DND-41 (cell line): ENCODE measurements at regions not wholly inside any gene's neighbourhood (a gene's known extent, or its start where the extent isn't known, plus 50 kb on each side); places are given as distances from the start of the nearest gene placed in this dataset.

Source experiments
- ATAC-seq: fragments of 200-7000 bp; cut with Tn5 transposase; 3 replicates; pipeline ENCODE4 v1.9.1; 2021; ENCODE audit warnings: low read depth; ENCODE audit not compliant: insufficient read depth
- DNase-seq: peaks from one replicate; pipeline ENCODE4 v3.0.0-alpha.2; 2020
- H2AFZ ChIP-seq: 2 replicates; pipeline ENCODE4 v1.6.0; 2012; ENCODE audit warnings: low read depth, low read length
- H3K27ac ChIP-seq: 2 replicates; pipeline ENCODE4 v1.5.1; 2012; ENCODE audit warnings: low read length, inconsistent platforms
- H3K27me3 ChIP-seq: fragments of 200-600 bp; sonication (generic); 2 replicates; pipeline ENCODE4 v1.6.0; 2012; ENCODE audit warnings: low read length, mild to moderate bottlenecking, inconsistent platforms; ENCODE audit not compliant: insufficient read depth, poor library complexity
- H3K36me3 ChIP-seq: 2 replicates; pipeline ENCODE4 v1.5.1; 2012; ENCODE audit warnings: low read length, inconsistent platforms; ENCODE audit not compliant: insufficient read depth
- H3K4me1 ChIP-seq: 2 replicates; pipeline ENCODE4 v1.5.1; 2012; ENCODE audit warnings: mild to moderate bottlenecking, low read length; ENCODE audit not compliant: insufficient read depth
- H3K4me2 ChIP-seq: 2 replicates; pipeline ENCODE4 v1.6.0; 2012; ENCODE audit warnings: mild to moderate bottlenecking, moderate library complexity, low read length, inconsistent platforms; ENCODE audit not compliant: insufficient read depth
- H3K4me3 ChIP-seq, 2 experiments: fragments of 200-600 bp in 1 of 2; shearing (Covaris generic) in 1 of 2; 2 replicates each; pipeline ENCODE4 v1.5.1; 2012 to 2016; ENCODE audit warnings: inconsistent platforms in 2 of 2, low read length in 2 of 2, mild to moderate bottlenecking in 2 of 2, low read depth in 1 of 2, moderate library complexity in 1 of 2
- H3K79me2 ChIP-seq: 2 replicates; pipeline ENCODE4 v1.6.0; 2012; ENCODE audit warnings: low read length, inconsistent platforms; ENCODE audit not compliant: insufficient read depth
- H3K9ac ChIP-seq: 2 replicates; pipeline ENCODE4 v1.6.0; 2012; ENCODE audit warnings: low read depth, mild to moderate bottlenecking, inconsistent platforms, low read length, moderate library complexity
- H3K9me3 ChIP-seq: 2 replicates; pipeline ENCODE4 v1.5.1; 2012; ENCODE audit warnings: low read length, moderate library complexity, mild to moderate bottlenecking, inconsistent platforms; ENCODE audit not compliant: insufficient read depth, severe bottlenecking
- H4K20me1 ChIP-seq: 2 replicates; pipeline ENCODE4 v1.6.0; 2012; ENCODE audit warnings: low read length; ENCODE audit not compliant: insufficient read depth
- CTCF ChIP-seq: IDR thresholded peaks from 2 replicates; pipeline ENCODE4 v1.5.1; 2012; ENCODE audit warnings: borderline replicate concordance, low read length, moderate library complexity, mild to moderate bottlenecking; ENCODE audit not compliant: poor library complexity, severe bottlenecking; ENCODE audit errors: extremely low read depth
- EZH2 ChIP-seq: IDR thresholded peaks from 3 replicates; pipeline ENCODE4 v1.6.1; 2012; ENCODE audit warnings: borderline replicate concordance, low read depth, mild to moderate bottlenecking, moderate library complexity, low read length, inconsistent platforms; ENCODE audit not compliant: severe bottlenecking

- H3K4me1 ChIP-seq = no peaks in the 10 kb centered on the region
- no peak overlapping the region for H3K4me2 ChIP-seq
- DNase-seq (no peak), ATAC-seq (no peak)
- TF ChIP-seq CTCF (no peak), EZH2 (no peak)
- no peaks in the 10 kb centered on the region for H3K36me3 ChIP-seq
- H3K27me3 ChIP-seq = peaks cover 8% of the 10 kb centered on the region
- H3K27ac ChIP-seq = no peak overlapping the region
- no peak overlapping the region for H3K4me3 ChIP-seq
- no peak overlapping the region for H3K9ac ChIP-seq
- peaks cover 12% of the 10 kb centered on the region; the same call in 1 of the 2 replicates for H4K20me1 ChIP-seq
- H2AFZ ChIP-seq = no peak overlapping the region
- H3K9me3 ChIP-seq = no peaks in the 10 kb centered on the region
- no peaks in the 10 kb centered on the region for H3K79me2 ChIP-seq
Measured at GRCh38 chr1:2887941-2888855, 86.7 kb upstream of the TTC34 start.

GRCh38 chr1:2890221-2890850 is 88.8 kb upstream of the TTC34 start:
- Histone ChIP-seq H3K79me2 (no peaks in the 10 kb centered on the region), H3K4me1 (no peaks in the 10 kb centered on the region), H3K9ac (no peak overlapping the region), H3K27ac (no peak overlapping the region), H3K4me3 (no peak overlapping the region), H3K9me3 (no peaks in the 10 kb centered on the region), H3K27me3 (peaks cover 8% of the 10 kb centered on the region), H2AFZ (no peak overlapping the region), H3K4me2 (no peak overlapping the region), H3K36me3 (no peaks in the 10 kb centered on the region), H4K20me1 (peaks cover 12% of the 10 kb centered on the region; the same call in 1 of the 2 replicates)
- DNase-seq (no peak), ATAC-seq (no peak)
- no peak for TF ChIP-seq EZH2
- no peak for TF ChIP-seq CTCF

GRCh38 chr1:2891923-2892448 is 90.5 kb upstream of the TTC34 start:
- TF ChIP-seq EZH2 (no peak), CTCF (no peak)
- Histone ChIP-seq H3K79me2 (no peaks in the 10 kb centered on the region), H3K4me2 (no peak overlapping the region), H3K36me3 (no peaks in the 10 kb centered on the region), H3K9ac (no peak overlapping the region), H3K27ac (no peak overlapping the region), H3K4me3 (no peak overlapping the region), H4K20me1 (peaks cover 12% of the 10 kb centered on the region; the same call in 1 of the 2 replicates), H3K9me3 (peaks cover 12% of the 10 kb centered on the region), H2AFZ (no peak overlapping the region), H3K27me3 (peaks cover 8% of the 10 kb centered on the region), H3K4me1 (no peaks in the 10 kb centered on the region)
- DNase-seq = no peak
- ATAC-seq = no peak
